Lung (tissue), 11 donors: ENCODE measurements at regions not wholly inside any gene's neighbourhood (a gene's known extent, or its start where the extent isn't known, plus 50 kb on each side); places are given as distances from the start of the nearest gene placed in this dataset.
A peak's percentile ranks its signal among the peaks of the same experiment; 100 is the strongest.

Experiments
- ATAC-seq: fragments of 200-7000 bp; cut with Tn5 transposase; one replicate; pipeline ENCODE4 v1.9.1; 2020; ENCODE audit warnings: moderate number of reproducible peaks; ENCODE audit not compliant: insufficient read depth, low FRiP score
- DNase-seq, 3 donors: peaks; one replicate each; pipeline ENCODE4 v3.0.0-alpha.2; 2013 to 2017
- H3K27ac ChIP-seq, 2 donors: one replicate each; pipeline ENCODE4 v1.5.1; 2013; ENCODE audit warnings: mild to moderate bottlenecking in 2 of 2, moderate library complexity in 2 of 2, control low read depth in 1 of 2, inconsistent platforms in 1 of 2, low read depth in 1 of 2, low read length in 1 of 2
- H3K27me3 ChIP-seq, 3 donors: one replicate each; pipeline ENCODE4 v1.5.1; 2013; ENCODE audit warnings: low read length in 2 of 3; ENCODE audit not compliant: control insufficient read depth in 3 of 3, insufficient read depth in 3 of 3
- H3K36me3 ChIP-seq, 4 donors: one replicate each; pipeline ENCODE4 v1.5.1; 2013; ENCODE audit warnings: low read length in 4 of 4, mild to moderate bottlenecking in 1 of 4, moderate library complexity in 1 of 4; ENCODE audit not compliant: control insufficient read depth in 4 of 4, insufficient read depth in 4 of 4
- H3K4me1 ChIP-seq, 5 donors: one replicate each; pipeline ENCODE4 v1.5.1; 2013; ENCODE audit warnings: low read length in 5 of 5, mild to moderate bottlenecking in 2 of 5, moderate library complexity in 1 of 5; ENCODE audit not compliant: control insufficient read depth in 5 of 5, insufficient read depth in 5 of 5
- H3K4me3 ChIP-seq: one replicate; pipeline ENCODE4 v1.5.1; 2013; ENCODE audit warnings: mild to moderate bottlenecking, control low read depth, moderate library complexity
- H3K9ac ChIP-seq, 2 donors: one replicate each; pipeline ENCODE4 v1.5.1; 2013; ENCODE audit warnings: low read length in 2 of 2, control low read depth in 1 of 2; ENCODE audit not compliant: insufficient read depth in 1 of 2
- H3K9me3 ChIP-seq, 4 donors: one replicate each; pipeline ENCODE4 v1.5.1; 2013; ENCODE audit warnings: low read length in 3 of 4, mild to moderate bottlenecking in 1 of 4, moderate library complexity in 1 of 4; ENCODE audit not compliant: control insufficient read depth in 4 of 4, insufficient read depth in 3 of 4
- WGBS, 2 donors: extraction: QIAGEN DNeasy Blood & Tissue Kit; methylation state at CpG; one replicate each; pipeline ENCODE4 v1.1.7; 2013; 5-methylcytosine and 5-hydroxymethylcytosine counted together
- TF ChIP-seq, protein P1 (sequence below): IDR thresholded peaks from 2 replicates; pipeline ENCODE4 v1.5.1; 2012; ENCODE audit warnings: mild to moderate bottlenecking; ENCODE audit errors: control extremely low read depth, extremely low read depth
- donor health status: control.
- donor health status: control.
- donor health status: Bipolar disorder and iron deficiency.
- donor health status: healthy.
- donor health status: DM: yes; HTN: yes; CAD: no.

DNA sequence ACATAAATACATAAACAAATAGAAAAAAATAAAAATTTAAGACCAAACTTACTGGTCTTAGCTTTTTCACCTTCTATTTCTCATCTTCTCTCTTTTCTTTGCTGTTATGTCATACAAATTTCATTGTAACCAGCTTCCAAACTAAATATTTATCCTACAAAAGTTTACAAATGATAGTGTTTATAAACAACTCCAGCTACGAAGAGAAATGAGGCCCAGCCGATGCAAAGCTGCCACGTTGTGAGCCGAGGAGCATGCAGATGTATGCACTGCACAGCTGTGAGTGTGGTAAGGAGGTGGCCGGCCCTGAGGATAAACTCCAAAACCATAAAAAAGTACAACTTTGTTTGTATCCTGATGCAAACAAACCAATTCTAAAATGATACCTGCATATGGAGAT, 642.4 kb upstream of the SGCG start:
- 61 to 77% methylated on average over 5 of the region's 5 CpGs for WGBS, 2 donors
- no peak for ATAC-seq
- peak; percentile 43 to 69 (median 68) for DNase-seq
- TF ChIP-seq, protein P1, sequence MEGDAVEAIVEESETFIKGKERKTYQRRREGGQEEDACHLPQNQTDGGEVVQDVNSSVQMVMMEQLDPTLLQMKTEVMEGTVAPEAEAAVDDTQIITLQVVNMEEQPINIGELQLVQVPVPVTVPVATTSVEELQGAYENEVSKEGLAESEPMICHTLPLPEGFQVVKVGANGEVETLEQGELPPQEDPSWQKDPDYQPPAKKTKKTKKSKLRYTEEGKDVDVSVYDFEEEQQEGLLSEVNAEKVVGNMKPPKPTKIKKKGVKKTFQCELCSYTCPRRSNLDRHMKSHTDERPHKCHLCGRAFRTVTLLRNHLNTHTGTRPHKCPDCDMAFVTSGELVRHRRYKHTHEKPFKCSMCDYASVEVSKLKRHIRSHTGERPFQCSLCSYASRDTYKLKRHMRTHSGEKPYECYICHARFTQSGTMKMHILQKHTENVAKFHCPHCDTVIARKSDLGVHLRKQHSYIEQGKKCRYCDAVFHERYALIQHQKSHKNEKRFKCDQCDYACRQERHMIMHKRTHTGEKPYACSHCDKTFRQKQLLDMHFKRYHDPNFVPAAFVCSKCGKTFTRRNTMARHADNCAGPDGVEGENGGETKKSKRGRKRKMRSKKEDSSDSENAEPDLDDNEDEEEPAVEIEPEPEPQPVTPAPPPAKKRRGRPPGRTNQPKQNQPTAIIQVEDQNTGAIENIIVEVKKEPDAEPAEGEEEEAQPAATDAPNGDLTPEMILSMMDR = no peak
- no peak overlapping the region for H3K9ac ChIP-seq
- no peak overlapping the region for H3K4me3 ChIP-seq
- H3K27ac ChIP-seq = no peak overlapping the region
- H3K4me1 ChIP-seq = peaks cover 0 to 5% (median 0%) of the 10 kb centered on the region in 5 donors
- no peaks in the 10 kb centered on the region for H3K36me3 ChIP-seq
- H3K9me3 ChIP-seq = peaks cover 0 to 2% (median 0%) of the 10 kb centered on the region in 4 donors
- no peaks in the 10 kb centered on the region for H3K27me3 ChIP-seq

DNA sequence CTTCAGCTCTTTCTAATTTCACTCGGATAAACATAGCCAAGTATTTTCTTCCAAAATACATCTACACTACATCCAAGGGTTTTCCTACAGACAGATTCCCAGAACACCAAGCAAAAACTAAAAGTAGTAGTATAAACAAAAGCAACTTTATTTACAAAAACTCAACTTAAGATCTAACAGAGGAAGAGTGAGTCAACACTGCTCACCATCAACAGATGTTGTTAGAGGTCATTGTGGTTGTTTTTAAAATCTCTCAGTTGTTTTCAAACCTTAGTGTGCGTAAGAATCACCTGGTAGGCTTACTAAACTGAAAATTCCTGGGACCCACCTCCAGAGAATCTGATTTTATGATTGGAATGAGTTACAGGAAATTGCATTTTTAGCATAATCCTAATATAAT, 631.7 kb upstream of the SGCG start:
- WGBS, 2 donors = 80 to 83% methylated on average over 2 of the region's 2 CpGs
- no peak overlapping the region for H3K4me3 ChIP-seq

DNA sequence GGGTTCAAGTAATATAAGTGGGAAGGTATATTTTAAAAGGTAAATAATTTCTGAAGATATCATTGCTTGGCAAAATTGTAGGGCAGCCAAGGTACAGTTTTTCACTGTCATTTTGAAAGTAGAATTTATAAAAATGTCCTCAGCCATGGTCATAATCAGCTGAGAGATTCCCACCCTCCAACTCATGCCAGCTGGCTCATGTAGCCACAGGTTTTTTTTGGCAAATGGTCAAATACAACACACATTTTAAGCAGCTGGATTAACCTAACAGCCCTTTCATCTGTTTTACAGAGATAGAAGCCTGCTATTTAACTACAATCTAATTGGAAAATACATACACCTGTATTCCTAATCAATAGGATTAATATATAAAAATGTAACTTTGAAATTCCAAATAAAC, 619.2 kb upstream of the SGCG start:
- Histone ChIP-seq H3K9me3 (no peaks in the 10 kb centered on the region), H3K4me3 (no peak overlapping the region), H3K27me3 (no peaks in the 10 kb centered on the region), H3K9ac (no peak overlapping the region), H3K27ac (no peak overlapping the region), H3K36me3 (no peaks in the 10 kb centered on the region), H3K4me1 (no peaks in the 10 kb centered on the region)
- DNase-seq = no peak
- TF ChIP-seq, protein P1 = no peak
- ATAC-seq = no peak

More for the DNA sequence above, 631.7 kb upstream of the SGCG start:
- DNase-seq = peak in 2 of 3 donors; percentile 4 to 26
- Histone ChIP-seq H3K4me1 (no peaks in the 10 kb centered on the region), H3K9ac (no peak overlapping the region), H3K9me3 (peaks cover 0 to 4% (median 1%) of the 10 kb centered on the region in 4 donors), H3K36me3 (no peaks in the 10 kb centered on the region), H3K27me3 (no peaks in the 10 kb centered on the region), H3K27ac (no peak overlapping the region)
- no peak for ATAC-seq
- TF ChIP-seq, protein P1 = no peak

DNA sequence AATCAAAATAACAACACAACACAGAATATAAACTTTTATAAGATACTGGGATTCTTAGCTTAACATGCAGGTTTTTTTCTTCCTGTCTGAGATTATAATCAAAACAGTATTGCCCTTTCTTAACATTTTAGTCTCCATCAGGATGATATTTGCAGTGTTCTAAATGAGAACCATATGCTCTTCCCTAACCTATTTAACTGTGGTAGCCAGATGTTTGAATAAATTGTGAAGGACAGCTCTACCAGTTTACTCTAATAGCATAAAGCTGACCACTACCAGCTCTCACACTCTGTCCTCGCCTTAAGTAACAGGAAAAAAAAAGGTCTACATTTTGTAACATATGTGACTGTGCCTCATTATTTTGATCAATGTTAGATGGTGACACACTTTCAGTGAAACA, 618.7 kb upstream of the SGCG start:
- H3K27ac ChIP-seq = no peak overlapping the region

More for the DNA sequence above, 618.7 kb upstream of the SGCG start:
- Histone ChIP-seq H3K27me3 (no peaks in the 10 kb centered on the region), H3K9ac (no peak overlapping the region), H3K9me3 (no peaks in the 10 kb centered on the region), H3K4me3 (no peak overlapping the region), H3K4me1 (no peaks in the 10 kb centered on the region), H3K36me3 (no peaks in the 10 kb centered on the region)
- WGBS, 2 donors = 57 to 76% methylated on average over 1 of the region's 1 CpG
- TF ChIP-seq, protein P1 = no peak
- DNase-seq (no peak), ATAC-seq (no peak)
